NCI-H345 treated with DMSO at 0.1 percent for 48 hours (cell line): ENCODE measurements at regions not wholly inside any gene's neighbourhood (a gene's known extent, or its start where the extent isn't known, plus 50 kb on each side); places are given as distances from the start of the nearest gene placed in this dataset.
A peak's percentile ranks its signal among the peaks of the same experiment; 100 is the strongest.
"Not testable (repeated sequence)": the region's sequence is repeated elsewhere in the genome, so short reads cannot be mapped to it uniquely, and the experiment has no call there.

Experiments
- DNase-seq: peaks from one replicate; lab custom pipeline; 2025; ENCODE audit not compliant: unreplicated experiment; lab: John Stamatoyannopoulos, UW

- DNase-seq: no peak
Observed at GRCh38 chr7:153567426-153567825, 484.8 kb upstream of the DPP6 start.

GRCh38 chr7:153569520-153569919, 482.7 kb upstream of the DPP6 start:
- not testable (repeated sequence) for DNase-seq

GRCh38 chr7:153576096-153576495, 476.1 kb upstream of the DPP6 start:
- no peak for DNase-seq

GRCh38 chr7:153581419-153581818, 470.8 kb upstream of the DPP6 start:
- no peak for DNase-seq

DNA sequence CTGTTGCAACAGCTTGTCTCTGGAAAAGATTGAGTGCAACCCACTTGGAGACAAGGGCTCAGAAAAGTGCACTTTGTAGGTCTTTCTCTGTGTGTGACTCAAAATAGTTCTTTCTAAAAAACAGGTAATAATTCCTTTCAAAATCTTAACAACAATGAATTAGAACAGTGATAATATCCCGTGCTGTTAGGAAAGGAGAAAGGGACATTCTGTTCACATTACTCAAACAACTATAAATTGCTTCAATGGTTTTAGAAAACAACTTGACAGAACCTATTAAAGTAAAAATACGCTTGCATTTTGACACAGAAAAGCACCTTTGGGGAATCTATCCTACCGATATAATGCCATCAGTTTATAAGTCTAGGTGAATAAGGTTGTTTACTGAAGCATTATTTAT, 468.1 kb upstream of the DPP6 start:
- DNase-seq: no peak

- no peak for DNase-seq
Observed at GRCh38 chr7:153588586-153588985, 463.6 kb upstream of the DPP6 start.

- no peak for DNase-seq
Observed at GRCh38 chr7:153590136-153590535, 462.1 kb upstream of the DPP6 start.

DNA sequence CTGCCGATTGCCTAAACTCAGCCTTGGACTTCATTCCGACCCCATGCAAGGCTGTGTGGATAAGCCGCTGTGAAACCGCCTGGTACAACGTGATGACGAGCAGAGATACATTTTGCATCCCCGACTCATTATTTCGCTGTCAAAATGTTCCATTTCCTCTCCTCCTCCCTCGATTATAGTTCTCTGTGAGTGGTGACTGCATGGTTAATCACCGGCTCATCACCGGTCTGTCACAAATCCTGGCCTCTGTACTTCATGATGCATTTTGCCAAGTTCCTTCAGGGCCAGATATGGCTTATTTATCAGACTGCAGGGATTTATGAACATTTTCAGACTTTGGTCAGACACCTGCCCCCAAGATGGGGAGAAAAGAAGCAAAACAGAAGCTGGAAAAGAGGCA, 461.6 kb upstream of the DPP6 start:
- no peak for DNase-seq

DNA sequence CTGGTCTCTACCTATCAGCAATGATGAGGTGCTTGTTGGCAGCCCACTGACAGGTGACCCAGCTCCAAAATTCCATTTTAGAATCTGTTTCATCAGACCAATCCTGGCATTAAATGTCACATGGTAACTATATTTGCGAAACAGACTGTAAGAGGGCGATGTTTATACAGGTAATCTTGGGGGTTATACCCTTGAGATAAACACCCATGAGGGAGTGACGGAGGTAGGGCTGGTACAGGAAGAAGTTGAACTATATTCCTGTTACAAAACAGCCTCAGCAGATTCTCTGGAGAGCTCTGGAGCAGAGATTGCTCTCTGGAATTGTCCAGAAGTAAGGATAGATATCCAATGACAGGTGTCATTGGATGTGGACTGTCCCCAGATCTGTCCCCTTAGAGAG, 444.8 kb upstream of the DPP6 start:
- no peak for DNase-seq

DNA sequence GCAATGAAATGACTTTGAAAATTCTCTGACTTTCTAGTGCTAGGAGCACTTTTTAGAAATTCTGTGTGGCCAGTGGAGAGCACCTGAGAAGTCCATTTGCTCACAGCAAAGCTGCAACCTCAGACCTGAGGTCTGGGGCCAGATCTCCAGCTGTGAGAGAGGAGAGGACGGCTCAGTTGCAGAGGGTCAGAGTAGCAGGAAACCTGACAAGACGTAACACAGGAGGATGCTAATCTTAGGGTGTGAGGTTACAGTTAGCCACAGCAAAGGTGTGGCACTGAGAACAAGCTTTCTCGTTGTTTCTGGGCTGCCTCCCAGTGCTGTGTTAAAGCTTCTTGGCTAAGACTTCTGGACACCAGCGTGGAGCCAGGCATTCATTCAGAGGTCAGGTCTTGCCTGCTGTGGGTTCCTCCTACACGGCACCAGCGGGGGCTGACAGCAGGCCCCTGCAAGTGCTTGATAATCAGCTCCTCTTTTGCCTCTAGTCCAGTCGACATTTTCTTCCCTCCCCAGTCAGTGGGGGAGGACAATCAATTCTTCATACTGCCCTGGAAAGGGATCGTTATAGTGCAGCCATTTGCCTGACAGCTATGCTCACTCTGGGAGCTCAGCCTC, 435.4 kb upstream of the DPP6 start:
- no peak for DNase-seq

DNA sequence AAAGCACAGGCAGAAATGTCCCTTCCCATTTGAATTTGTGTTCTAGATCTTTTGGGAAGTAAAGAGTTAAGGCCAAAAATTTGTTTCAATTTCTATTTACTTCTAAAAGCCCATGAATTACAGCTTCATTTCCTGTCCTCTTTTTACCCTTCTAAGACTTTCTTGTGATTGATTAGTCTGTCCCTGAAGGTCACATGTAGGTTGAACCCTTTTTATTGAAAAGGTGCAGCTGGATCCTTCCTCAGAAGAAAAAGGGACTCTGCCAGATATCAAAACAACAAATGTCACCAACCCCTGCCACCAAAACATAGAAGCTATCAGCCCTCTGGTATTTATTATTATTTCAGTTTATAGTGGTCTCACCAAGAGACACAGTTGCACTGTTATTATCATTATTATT, 424.9 kb upstream of the DPP6 start:
- DNase-seq: no peak

DNA sequence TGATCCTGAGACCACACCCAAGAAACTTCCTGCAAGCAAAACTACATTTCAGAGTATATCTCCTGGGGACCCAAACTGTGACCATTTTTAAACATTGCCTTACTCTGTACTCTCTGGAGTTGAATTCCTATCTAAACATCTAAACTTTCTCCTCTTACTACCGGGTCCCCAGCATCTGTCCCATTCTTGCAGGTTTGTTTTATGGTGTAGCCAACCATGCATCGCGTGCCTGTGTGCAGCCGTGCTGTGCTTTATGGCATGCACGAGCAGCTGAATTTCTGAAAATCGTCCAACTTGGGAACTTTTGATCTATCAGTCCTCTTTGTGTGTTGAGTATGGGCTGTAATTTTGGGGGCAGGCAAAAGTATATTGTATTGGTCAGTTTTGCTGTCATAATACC, 423.8 kb upstream of the DPP6 start:
- DNase-seq: no peak

- peak; percentile 41 for DNase-seq
Observed at GRCh38 chr7:153628825-153629224, 423.4 kb upstream of the DPP6 start.

DNA sequence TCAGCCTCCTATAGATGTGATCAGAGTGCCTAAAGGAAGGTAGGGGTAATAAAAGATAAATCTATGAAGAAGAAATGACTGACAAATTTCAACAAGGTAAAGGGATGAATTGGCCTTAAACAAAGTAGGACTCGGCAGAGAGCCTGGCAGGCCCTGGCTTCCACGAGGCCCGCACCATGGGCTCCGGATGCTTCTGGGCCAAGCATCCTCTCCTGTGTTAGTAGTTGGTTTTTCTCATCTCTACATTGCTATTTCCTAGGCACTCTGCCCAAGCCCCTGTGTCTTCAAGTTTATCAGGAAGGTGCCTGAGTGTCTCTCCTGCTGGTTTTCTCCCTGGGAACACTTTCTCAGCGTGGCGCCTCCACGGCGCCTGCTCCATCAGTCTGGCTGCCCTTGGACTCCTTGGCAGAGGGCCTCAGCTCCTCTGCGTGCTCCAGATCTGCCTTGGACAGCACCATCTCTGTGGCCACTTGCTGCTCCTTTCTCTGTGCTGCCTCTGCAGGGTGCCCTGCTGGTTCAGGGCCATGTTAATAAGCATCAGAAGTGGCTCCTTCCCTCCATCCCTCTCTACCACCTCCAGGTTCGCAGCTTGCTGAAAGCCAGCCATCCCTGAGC, 413.3 kb upstream of the DPP6 start:
- no peak for DNase-seq

DNA sequence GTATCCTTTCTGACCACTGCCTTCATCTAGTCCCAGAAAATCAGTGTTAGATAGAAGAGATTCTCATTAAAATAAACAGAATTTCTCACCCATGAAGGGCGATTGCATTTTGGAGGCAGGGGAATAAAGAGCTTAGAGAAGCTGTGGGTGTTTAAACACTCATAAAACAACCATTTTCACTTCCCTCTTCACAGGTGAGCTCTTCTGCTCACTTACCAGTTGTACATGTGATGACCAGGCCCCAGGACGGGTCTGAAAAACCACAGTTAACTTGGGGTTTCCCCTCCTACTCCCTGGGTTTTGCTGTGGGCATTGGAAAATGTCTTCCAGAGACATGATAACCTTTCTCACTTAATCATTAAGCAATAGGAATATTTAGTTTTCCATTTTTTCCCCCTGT, 411.6 kb upstream of the DPP6 start:
- no peak for DNase-seq

- no peak for DNase-seq
Observed at GRCh38 chr7:153641199-153641598, 411.0 kb upstream of the DPP6 start.

GRCh38 chr7:153642989-153643388, 409.2 kb upstream of the DPP6 start:
- no peak for DNase-seq

- DNase-seq: no peak
Observed at GRCh38 chr7:153657182-153657800, 394.9 kb upstream of the DPP6 start.

DNA sequence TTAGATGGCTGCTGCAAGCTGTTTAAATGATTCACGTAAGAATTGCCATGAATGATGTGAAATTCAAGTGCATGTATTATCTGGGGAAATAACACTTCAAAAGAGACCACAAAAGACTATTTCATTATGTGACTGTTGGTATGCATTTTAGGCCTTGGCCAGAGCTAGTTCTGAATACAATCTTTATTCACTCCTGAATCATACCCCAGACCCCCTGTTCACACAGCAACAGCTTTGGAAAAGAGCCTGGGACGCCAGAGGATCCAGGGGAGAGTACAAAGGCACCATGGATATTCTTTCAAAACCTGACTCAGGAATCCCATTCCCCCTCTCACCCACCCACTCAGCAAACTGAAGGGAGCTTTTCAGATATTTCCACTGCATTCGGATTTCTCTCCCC, 377.1 kb upstream of the DPP6 start:
- no peak for DNase-seq

DNA sequence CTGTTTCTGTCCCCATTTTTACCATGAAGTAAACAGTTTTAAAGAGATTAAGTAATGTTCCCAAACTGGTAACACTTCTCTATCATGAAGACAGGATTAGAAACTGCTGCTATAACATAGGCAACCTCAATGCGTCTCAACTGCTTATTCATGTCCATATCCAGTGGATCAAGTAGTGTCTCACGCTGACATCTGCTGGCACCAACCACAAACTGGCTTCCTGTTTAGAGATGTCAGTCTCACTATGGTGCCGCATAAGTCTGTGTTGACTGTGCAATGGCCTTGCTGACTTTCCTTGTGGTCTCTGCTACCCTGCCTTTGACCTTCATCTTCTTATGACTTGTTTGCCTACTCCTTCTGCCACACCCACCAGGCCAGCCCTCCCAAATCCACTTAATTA, 369.6 kb upstream of the DPP6 start:
- DNase-seq: no peak

DNA sequence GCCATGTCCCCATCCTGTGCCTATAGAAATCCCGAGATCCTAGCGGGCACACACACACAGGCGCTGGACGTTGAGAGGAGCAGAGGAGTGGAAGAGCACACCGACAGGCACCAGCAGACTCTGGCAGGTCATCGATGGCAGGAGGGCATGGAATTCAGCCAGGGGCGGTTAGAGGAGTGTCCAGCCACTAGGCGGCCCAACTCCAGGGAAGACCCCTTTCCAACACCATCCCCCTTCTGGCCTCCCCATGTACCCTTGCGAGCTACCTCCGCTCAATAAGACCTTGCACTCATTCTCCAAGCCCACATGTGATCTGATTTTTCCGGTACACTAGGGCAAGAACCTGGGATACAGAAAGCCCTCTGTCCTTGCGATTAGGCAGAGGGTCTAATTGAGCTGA, 356.0 kb upstream of the DPP6 start:
- no peak for DNase-seq

DNA sequence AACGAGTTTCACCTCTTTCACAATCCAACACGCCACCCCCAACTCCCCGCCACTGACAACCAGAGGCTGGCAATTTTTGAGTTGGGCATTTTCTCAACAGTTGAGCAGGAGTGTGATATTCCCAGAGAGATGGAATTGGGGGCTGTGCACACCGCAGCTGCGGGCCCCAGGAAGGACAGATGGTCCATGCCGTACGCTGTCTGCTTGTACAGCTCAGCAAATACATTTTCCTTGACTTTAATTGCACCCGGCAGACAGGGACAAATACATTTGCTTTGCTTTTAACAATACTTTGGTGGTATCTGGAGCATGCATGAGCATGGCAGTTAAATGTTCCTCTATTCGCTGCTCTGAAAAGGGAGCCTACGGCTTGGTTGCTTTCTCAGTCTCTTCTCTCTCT, 354.2 kb upstream of the DPP6 start:
- no peak for DNase-seq

DNA sequence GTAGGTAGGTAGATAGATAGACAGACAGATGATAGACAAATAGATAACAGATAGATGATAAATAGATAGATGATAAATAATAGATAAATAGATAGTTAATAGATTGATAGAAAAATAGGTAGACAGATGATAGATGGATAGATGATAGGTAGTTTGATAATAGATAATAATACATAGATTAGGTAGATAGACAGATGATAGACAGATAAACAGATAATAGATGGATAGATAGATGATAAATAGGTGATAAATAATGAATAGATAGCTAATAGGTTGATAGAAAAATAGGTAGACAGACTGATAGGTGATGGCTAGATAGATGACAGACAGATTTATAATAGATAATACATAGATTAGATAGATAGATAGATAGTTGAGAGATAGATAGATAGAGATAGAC, 350.5 kb upstream of the DPP6 start:
- DNase-seq: no peak
